Keratinocyte (primary cell): ENCODE measurements at regions not wholly inside any gene's neighbourhood (a gene's known extent, or its start where the extent isn't known, plus 50 kb on each side); places are given as distances from the start of the nearest gene placed in this dataset.

Source experiments
- DNase-seq: peaks from one replicate; pipeline ENCODE4 v3.0.0-alpha.2; 2011; ENCODE audit warnings: low read depth, missing footprints, low spot score
- FAIRE-seq: peaks from 2 replicates; lab custom pipeline; 2011; peaks lifted over from hg19 to GRCh38; lab: Jason Lieb, UNC
- H2AFZ ChIP-seq: 2 replicates; pipeline ENCODE4 v1.6.0; 2012; ENCODE audit warnings: low read length, control low read depth, inconsistent platforms; ENCODE audit not compliant: control insufficient read depth
- H3K27ac ChIP-seq: 2 replicates; pipeline ENCODE4 v1.5.1; 2011; ENCODE audit warnings: low read length; ENCODE audit not compliant: control insufficient read depth, insufficient read depth
- H3K27me3 ChIP-seq: 3 replicates; pipeline ENCODE4 v1.6.0; 2011; ENCODE audit warnings: low read length; ENCODE audit not compliant: control insufficient read depth, insufficient read depth; ENCODE audit errors: extremely low read depth
- H3K36me3 ChIP-seq, 2 experiments: 2 replicates in 1 of 2; 3 replicates in 1 of 2; pipeline ENCODE4 v1.5.1; 2011; ENCODE audit warnings: low read length in 2 of 2, mild to moderate bottlenecking in 1 of 2; ENCODE audit not compliant: control insufficient read depth in 2 of 2, insufficient read depth in 2 of 2; ENCODE audit errors: extremely low read depth in 1 of 2
- H3K4me1 ChIP-seq: 3 replicates; pipeline ENCODE4 v1.5.1; 2011; ENCODE audit warnings: low read length; ENCODE audit not compliant: control insufficient read depth, insufficient read depth; ENCODE audit errors: extremely low read depth
- H3K4me2 ChIP-seq: 3 replicates; pipeline ENCODE4 v1.6.0; 2011; ENCODE audit warnings: low read depth, low read length; ENCODE audit not compliant: control insufficient read depth, insufficient read depth; ENCODE audit errors: extremely low read depth
- H3K4me3 ChIP-seq, 3 experiments: fragments of 200-600 bp in 1 of 3; sonication (generic) in 1 of 3; 2 replicates in 2 of 3; 3 replicates in 1 of 3; pipeline ENCODE4 v1.5.1; 2011 to 2016; ENCODE audit warnings: low read length in 3 of 3, mild to moderate bottlenecking in 3 of 3, control low read depth in 2 of 3, inconsistent platforms in 1 of 3, low read depth in 1 of 3, mixed read lengths in 1 of 3, mixed run types in 1 of 3, moderate library complexity in 1 of 3; ENCODE audit not compliant: control insufficient read depth in 2 of 3, insufficient read depth in 2 of 3; ENCODE audit errors: extremely low read depth in 1 of 3
- H3K79me2 ChIP-seq: 2 replicates; pipeline ENCODE4 v1.6.0; 2012; ENCODE audit warnings: low read length; ENCODE audit not compliant: control insufficient read depth, insufficient read depth
- H3K9ac ChIP-seq: 3 replicates; pipeline ENCODE4 v1.6.0; 2011; ENCODE audit warnings: low read length; ENCODE audit not compliant: control insufficient read depth, insufficient read depth; ENCODE audit errors: extremely low read depth
- H3K9me1 ChIP-seq: 3 replicates; pipeline ENCODE4 v1.6.0; 2011; ENCODE audit warnings: low read length; ENCODE audit not compliant: control insufficient read depth, insufficient read depth; ENCODE audit errors: extremely low read depth
- H3K9me3 ChIP-seq: 2 replicates; pipeline ENCODE4 v1.5.1; 2012; ENCODE audit warnings: low read depth, low read length; ENCODE audit not compliant: control insufficient read depth
- H4K20me1 ChIP-seq: 3 replicates; pipeline ENCODE4 v1.6.0; 2011; ENCODE audit warnings: low read length; ENCODE audit not compliant: control insufficient read depth, insufficient read depth; ENCODE audit errors: extremely low read depth
- CTCF ChIP-seq, 3 experiments: IDR thresholded peaks in 1 of 3; conservative IDR thresholded peaks in 1 of 3; optimal IDR thresholded peaks in 1 of 3; 2 replicates in 2 of 3; 3 replicates in 1 of 3; pipeline versions ENCODE3 to v1.5.1; 2011; ENCODE audit warnings: low read length in 3 of 3, mild to moderate bottlenecking in 3 of 3, moderate library complexity in 2 of 3, control low read depth in 1 of 3, inconsistent platforms in 1 of 3; ENCODE audit not compliant: insufficient read depth in 2 of 3; ENCODE audit errors: extremely low read depth in 1 of 3
- EZH2 ChIP-seq: IDR thresholded peaks from one replicate; pipeline ENCODE4 v1.6.1; 2012; ENCODE audit warnings: inconsistent platforms, mild to moderate bottlenecking, low read length, moderate library complexity
- dilution Hi-C: fragments of 300-500 bp; cut with MboI; formaldehyde crosslinking; loops from one replicate; pipeline ENCODE4 v1.7.0; 2020; ENCODE audit warnings: low sequenced_read_pairs; ENCODE audit not compliant: extremely low pct_ligation_motif_present

GRCh38 chr4:57318703-57319102 lies 208.5 kb upstream of the IGFBP7 start:
- H3K4me1 ChIP-seq: no peaks in the 10 kb centered on the region
- H3K9me1 ChIP-seq: no peaks in the 10 kb centered on the region
- no peak overlapping the region for H2AFZ ChIP-seq
- H4K20me1 ChIP-seq: no peaks in the 10 kb centered on the region
- no peaks in the 10 kb centered on the region for H3K79me2 ChIP-seq
- H3K9me3 ChIP-seq: no peaks in the 10 kb centered on the region
- DNase-seq (no peak), FAIRE-seq (no peak)
- dilution Hi-C loops: no loop called here
- TF ChIP-seq EZH2 (no peak), CTCF (optimal IDR thresholded peaks at IDR 0.05 in 1 of 3, IDR thresholded peaks at IDR 0.05 in 1 of 3, conservative IDR thresholded peaks at IDR 0.05 in 1 of 3; ENCODE audit: extremely low read depth in 1 of 3, insufficient read depth in 2 of 3, low read length in 3 of 3) (no peak)
- H3K4me3 ChIP-seq: no peak overlapping the region
- no peaks in the 10 kb centered on the region for H3K36me3 ChIP-seq
- H3K27ac ChIP-seq: no peak overlapping the region
- no peaks in the 10 kb centered on the region for H3K27me3 ChIP-seq
- H3K4me2 ChIP-seq: no peak overlapping the region
- H3K9ac ChIP-seq: no peak overlapping the region

- no peak overlapping the region for H3K4me3 ChIP-seq
- no peaks in the 10 kb centered on the region for H3K36me3 ChIP-seq
- dilution Hi-C loops: no loop called here
- H3K4me2 ChIP-seq: no peak overlapping the region
- no peaks in the 10 kb centered on the region for H3K27me3 ChIP-seq
- no peaks in the 10 kb centered on the region for H3K4me1 ChIP-seq
- H3K9me1 ChIP-seq: no peaks in the 10 kb centered on the region
- DNase-seq: no peak
- H3K9me3 ChIP-seq: no peaks in the 10 kb centered on the region
- no peaks in the 10 kb centered on the region for H4K20me1 ChIP-seq
- no peak overlapping the region for H2AFZ ChIP-seq
- TF ChIP-seq EZH2 (no peak), CTCF (optimal IDR thresholded peaks at IDR 0.05 in 1 of 3, IDR thresholded peaks at IDR 0.05 in 1 of 3, conservative IDR thresholded peaks at IDR 0.05 in 1 of 3; ENCODE audit: extremely low read depth in 1 of 3, insufficient read depth in 2 of 3, low read length in 3 of 3) (no peak)
- no peak overlapping the region for H3K9ac ChIP-seq
- H3K27ac ChIP-seq: no peak overlapping the region
- FAIRE-seq: no peak
- H3K79me2 ChIP-seq: no peaks in the 10 kb centered on the region
These were observed 204.5 kb upstream of the IGFBP7 start for GRCh38 chr4:57314636-57315035.
